Right forelimb (tissue), 1 donor: ENCODE measurements at regions not wholly inside any gene's neighbourhood (a gene's known extent, or its start where the extent isn't known, plus 50 kb on each side); places are given as distances from the start of the nearest gene placed in this dataset.
A peak's percentile ranks its signal among the peaks of the same experiment; 100 is the strongest.

Experiments used
- DNase-seq: peaks from one replicate; pipeline ENCODE4 v3.0.0-alpha.2; 2018

DNA sequence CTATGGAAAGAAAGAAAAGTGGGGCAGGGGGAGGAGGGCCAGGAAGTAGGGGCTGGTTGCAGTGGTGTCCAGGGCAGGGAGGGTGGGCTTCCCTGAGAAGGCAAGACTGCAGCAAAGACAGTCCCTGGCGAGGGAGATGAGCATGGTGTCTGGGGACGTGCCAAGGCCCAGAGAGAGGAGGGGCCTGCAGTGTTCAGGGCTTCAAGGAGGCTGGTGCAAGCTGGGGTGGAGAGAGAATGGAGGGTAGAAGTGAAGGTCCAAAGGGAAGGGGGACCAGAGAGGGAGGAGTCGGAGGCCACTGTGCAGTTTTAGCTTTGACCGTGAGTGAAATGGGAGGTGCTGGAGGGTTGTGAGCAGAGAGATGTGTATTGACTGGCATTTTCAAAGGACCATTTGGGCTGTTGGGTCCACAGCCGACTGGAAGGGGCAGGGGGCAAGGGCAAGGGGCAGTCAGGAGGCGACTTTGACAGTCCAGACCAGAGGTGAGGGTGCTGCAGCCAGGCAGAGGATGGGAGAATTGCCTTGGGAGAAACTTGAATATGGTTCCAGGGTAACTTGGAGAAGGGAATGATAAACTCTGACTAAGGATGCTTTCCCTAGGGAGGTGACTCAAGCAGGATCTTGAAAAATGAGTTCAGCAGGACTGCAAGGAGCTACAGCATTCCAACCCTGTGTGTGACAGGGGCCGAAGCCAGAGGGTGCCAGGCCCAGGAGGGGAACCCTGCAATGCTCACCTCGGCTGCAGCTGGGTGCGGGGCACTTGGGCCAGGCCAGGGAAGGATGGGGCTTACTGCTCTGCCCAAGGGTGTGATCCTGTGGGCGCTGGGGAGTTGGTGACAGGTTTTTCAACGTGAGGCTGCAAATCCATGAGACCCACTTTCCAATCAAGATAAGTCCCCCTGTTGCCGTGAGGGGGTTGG is 177.1 kb upstream of the HAAO start:
- no peak for DNase-seq

GRCh38 chr2:42967959-42968674 is 175.7 kb upstream of the HAAO start:
- DNase-seq = peak; percentile 92

DNA sequence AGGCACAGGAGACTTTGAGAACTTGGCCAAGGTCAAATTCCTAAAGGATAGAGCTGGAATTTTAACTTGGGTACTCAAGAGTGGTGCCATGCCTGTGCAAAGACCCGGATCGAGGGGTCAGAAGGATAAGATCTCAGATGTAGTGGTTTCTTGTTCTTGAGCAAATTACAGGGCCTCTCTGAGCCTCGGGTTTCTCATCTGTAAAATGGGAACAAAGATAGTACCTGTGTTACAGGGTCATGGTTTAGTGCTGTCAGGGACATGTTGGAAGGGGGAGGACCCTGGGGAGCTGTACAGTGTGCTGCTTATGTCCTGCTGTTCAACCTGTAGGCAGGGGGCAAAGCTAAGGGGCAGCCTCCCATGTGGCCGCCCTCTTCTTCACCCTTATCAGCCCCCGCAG is 173.5 kb upstream of the HAAO start:
- no peak for DNase-seq

DNA sequence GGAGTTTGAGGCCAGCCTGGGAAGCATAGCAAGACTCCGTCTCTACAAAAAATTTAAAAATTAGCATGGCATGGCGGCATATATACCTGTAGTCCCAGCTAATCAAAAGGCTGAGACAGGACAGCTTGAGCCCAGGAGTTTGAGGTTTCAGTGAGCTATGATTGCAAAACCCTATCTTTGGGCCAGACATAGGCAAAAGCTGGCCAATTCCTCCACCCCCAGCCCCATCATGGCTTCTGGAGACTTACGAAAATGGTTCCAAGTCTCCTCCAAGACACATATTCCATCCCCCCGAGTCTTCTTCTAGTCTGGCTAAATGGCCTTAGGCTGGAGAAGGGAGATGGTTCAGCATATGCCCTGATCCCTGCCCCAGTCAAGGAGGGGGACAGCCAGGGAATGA is 172.8 kb upstream of the HAAO start:
- no peak for DNase-seq

DNA sequence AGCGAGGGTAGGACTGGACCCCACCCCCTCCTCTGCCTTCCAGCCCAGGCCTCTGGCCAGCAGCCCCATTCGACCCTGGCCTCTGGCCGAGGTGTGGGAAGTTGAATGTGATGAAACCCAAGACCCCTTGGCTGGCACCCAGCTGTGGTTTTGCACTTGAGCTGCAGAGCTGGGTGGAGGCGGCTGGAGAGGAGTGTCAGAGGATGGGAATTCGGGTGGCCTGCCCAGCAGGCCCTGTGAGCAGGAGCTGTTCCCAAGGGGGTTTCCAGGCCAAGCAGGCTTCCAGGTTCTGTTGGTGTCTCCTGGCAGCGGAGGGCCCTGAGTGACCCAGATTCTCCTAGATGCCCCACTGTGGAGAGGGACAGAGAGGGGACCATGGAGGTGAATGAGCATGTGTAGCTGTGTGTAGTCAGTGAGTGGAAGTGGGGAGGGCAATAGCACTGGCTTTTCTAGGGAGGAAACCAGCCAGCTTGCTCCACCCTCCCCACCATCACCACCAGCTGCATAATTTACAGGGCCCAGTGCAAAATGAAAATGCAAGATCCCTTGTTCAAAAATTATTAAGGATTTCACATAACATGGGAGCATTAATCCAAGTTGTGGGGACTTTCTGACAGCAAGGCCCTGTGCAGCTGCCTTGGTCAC is 172.2 kb upstream of the HAAO start:
- DNase-seq = peak; percentile 90

DNA sequence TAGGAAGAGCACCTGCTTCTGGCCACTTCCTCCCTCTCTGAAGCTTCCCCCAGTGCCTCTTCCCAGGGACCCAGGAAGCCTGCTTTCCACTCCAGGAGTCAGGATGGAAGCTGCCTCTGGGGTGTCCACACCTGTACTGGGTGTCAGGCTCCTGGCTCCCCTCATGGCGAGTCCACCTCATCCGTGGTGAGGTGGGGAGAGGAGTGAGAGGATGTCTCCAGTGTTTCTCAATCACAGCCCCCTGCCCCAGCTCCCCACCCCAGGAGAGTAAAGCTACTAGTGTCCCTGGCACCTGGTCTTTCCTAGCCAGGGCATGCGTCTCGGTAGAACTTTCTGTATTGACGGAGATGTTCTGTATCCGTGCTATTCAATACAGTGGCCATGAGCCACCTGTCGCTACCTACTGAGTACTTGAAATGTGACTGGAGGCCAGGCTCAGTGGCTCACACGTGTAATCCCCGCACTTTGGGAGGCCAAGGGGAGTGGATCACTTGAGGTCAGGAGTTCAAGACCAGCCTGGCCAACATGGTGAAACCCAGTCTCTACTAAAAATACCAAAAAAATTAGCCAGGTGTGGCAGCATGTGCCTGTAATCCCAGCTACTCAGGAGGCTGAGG is 171.2 kb upstream of the HAAO start:
- no peak for DNase-seq

DNA sequence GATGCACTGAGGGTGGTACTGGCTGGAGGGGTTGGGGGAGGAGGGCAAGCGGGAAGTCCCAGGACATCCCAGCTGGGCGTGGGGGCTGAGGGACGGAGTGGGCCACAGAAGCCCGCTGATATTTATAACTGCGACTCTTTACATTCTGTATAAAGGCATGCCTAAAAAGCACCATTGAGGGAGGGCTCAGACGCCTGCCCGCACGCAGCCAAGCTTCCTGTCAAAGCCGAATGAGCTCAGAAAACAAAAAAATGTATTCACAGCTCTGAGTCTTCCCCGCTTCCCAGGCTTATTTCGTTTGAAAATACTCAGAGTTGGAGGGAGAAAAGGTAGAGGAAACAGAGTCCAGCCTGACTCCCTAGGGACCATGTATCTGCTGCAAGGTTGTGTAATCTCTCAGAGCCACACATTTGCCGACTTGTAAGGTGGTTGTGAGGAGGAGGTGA is 170.1 kb upstream of the HAAO start:
- peak; percentile 66 for DNase-seq

DNA sequence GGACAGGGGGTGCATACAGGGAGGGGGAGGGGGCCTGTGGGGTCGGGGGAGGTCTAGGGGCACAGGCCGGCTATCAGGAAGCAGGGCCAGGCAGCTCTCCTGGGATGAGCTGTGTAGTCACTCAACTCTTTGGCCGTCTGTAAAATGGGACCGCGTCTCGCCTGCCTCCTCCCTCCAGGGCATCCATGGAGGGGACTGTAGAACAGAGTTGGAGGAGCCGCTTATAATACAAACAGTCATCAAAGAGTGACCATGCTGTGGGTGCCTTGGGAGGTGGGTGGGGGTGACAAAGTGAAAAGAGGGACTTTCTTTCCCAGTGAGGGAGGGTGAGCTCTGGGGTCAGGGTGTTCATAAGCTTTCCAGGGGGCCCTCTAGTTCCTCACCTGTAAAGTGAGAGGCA is 169.6 kb upstream of the HAAO start:
- DNase-seq = no peak

DNA sequence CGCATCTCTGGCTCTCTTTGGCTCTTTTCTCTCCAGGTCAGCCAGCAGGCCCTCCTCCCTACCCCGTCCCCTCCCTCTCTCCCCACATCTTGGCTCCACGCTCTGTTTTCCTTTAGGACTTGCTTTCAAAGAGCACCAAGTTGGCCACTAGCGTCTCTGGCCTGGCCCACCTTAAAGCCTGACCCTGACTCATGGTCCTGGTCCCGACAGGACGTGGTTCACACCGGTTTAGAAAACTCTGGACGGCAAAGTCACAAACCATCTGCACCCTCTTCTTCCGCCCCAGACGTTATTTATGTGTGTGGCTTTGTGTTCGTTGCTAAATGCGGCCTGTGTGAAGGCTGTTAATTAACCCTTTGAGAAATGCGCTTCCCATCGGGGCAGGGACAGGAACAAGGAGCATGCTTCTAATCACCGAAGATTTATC is 169.0 kb upstream of the HAAO start:
- DNase-seq = peak; percentile 78

- DNase-seq = peak; percentile 64
These were observed 168.4 kb upstream of the HAAO start for GRCh38 chr2:42960842-42961180.

- DNase-seq = peak; percentile 72
These were observed 167.8 kb upstream of the HAAO start for GRCh38 chr2:42960002-42960841.

- peak; percentile 77 for DNase-seq
These were observed 167.0 kb upstream of the HAAO start for GRCh38 chr2:42959234-42960001.

DNA sequence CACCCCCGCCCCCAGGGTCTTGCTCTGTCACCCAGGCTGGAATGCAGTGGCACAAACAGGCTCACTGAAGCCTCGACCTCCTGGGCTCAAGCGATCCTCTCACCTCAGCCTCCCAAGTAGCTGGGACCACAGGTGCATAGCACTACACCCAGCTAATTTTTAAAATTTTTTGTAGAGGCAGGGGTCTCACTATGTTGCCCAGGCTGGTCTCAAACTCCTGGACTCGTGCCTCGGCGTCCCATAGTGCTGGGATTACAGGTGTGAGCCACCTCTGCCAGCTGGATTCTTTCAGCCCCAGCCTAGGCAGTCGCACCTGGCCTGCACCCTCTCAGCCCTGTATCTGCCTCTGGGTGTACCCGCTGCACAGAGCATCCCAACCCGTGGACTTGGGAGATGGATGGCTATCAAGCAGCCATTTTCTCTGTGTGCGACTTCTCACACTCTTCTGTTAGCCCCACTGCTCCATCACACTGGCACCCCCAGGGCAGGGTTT is 166.4 kb upstream of the HAAO start:
- no peak for DNase-seq

DNA sequence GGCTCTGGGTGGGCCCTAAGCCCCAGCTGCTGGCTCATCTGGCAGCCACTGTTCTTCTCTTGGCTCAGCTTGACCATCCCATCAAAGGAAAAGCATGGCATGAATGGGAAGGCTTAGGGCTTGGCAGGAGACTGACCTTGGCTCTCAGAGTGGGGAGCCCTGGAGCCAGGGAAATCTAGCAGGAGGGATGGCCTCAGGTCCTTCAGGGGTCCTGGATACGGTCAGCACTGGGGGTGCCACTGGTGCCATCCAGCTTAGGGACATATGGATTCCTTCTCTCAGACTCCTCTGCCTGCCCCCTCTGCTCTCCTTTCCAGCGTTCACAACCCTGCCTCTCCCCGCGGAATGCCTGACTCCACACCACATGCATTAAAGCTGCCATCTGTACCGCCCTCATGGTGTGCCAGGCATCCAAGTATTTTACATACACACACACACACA is 165.5 kb upstream of the HAAO start:
- DNase-seq = peak; percentile 60

DNA sequence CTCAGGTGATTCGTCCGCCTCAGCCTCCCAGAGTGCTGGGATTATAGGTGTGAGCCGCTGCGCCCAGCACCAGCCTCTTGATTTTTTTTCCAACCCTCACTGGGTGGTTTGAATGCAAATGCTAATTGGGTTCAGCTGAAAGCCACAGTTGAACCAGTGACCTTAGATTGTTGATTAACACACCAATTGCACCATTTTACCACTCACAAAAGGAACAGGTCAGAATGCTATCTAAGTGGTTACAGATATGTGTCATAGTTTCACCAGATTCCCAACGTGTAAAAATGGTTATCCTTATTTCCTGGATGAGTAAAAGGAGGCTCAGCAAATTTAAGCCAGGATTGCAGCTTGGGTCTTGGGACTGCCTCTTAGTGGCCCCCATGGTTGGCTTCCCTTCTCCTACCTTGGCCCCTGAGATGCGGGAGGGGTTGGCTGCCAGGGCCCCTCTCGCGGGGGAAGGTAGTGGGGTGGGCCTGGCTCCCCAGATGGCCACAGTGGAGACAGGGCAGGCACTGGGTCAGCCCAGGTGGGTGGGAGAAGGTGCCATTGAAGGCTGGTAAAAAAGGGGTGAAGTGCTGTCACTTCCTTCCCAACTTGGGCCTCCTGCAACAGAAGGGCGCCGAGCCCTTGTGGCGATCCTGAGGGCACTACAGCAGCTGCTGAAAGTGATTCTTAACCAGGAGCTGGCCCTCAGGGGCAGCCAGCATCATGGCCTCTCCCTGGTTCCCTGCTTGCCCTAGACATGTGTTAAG is 164.9 kb upstream of the HAAO start:
- DNase-seq = no peak

DNA sequence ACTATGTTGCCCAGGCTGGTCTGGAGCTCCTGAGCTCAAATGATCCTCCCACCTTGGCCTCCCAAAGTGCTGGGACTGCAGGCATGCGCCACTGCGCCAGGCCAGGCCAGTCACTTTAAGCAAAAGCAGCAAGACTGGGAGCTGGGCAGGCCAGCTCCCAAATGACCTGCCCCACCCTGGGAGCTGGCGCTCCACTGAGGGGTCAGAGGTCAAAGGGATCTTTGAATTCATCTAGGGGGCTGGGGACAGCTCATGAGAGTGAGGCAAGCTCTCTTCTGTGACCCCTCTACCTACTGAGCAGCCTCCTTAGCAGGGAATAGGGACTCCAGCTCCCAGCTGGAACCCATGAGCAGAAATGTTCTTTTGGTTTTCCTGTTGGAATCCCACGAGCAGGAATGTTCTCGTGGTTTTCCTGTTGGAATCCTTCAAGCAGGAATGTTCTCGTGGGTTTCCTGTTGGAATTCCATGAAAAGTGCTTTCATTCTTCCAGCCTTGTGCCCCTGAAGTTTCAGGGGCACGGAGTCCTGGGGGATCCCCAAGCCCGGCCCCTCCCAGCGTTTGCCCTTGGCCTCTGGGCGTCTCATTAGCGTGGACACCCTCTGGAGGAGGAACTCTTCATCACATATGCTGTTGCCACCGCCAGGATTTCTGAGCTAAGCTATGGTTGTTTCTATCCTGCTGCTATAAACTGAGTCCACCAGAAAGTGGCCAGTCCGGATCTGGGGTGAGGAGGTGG is 162.0 kb upstream of the HAAO start:
- DNase-seq = no peak

DNA sequence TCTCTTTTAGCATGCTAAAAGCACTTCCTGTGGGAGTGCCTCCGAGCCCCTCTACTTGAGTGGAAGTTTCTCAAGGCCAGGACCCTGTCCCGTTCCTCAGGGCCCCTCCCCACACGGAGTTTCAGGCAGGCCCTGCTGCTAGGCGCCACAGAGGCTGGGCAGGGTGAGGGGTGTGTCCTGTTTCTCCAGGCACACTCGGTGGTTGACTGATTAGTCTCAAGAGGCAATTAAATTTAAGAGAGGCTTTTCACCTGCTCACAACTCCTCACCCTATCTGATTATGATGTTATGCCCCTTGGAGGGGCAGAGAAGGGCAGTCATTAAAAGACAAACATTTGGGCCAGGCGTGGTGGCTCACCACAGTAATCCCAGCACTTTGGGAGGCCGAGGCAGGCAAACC is 160.8 kb upstream of the HAAO start:
- no peak for DNase-seq

DNA sequence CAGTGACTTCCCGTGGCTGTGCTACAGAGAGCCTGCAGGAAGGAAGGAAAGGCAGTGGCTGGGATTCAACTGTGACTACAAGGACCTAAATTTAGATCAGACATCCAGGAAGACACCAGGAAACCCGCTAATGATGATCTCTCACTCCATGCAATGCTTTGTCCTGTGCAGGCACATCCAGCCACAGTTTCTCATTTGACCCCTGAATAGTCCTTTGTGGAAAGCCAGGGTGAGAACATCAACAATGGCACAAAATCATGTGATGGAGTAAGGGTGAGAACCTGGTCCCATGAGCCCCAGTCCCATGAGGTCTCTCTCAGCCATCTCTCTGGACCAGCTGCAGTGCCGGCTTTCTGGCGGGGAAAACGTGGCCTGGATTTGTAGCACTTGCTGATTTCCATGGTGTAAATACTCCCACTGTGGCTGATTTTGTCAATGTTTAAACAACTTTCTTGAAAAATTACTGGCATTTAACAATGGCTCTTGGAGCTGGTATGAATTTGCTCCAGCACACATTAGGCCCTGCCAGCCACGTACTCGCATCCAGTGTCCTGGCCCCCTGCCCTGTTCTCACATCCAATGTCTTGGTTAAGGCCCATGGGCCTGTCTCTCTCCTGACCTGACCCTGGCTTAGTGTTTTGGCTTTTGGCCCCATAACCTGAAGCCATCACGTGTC is 159.0 kb upstream of the HAAO start:
- no peak for DNase-seq

GRCh38 chr2:42949125-42949524 is 156.7 kb upstream of the HAAO start:
- no peak for DNase-seq
